HG03280 (cell line): ENCODE measurements at regions not wholly inside any gene's neighbourhood (a gene's known extent, or its start where the extent isn't known, plus 50 kb on each side); places are given as distances from the start of the nearest gene placed in this dataset.
"Not testable (repeated sequence)": the region's sequence is repeated elsewhere in the genome, so short reads cannot be mapped to it uniquely, and the experiment has no call there.

Experiments used
- ATAC-seq: cut with Tn5 transposase; IDR thresholded peaks from one replicate; pipeline ENCODE4 v1.9.1; 2021; ENCODE audit warnings: mild to moderate bottlenecking, moderate library complexity; ENCODE audit not compliant: unreplicated experiment

GRCh38 chr5:45038366-45038987 lies 229.7 kb downstream of the MRPS30 start:
- peak; percentile 74 for ATAC-seq

GRCh38 chr5:45042283-45042682 lies 233.5 kb downstream of the MRPS30 start:
- ATAC-seq = no peak

GRCh38 chr5:45057564-45057963 lies 248.8 kb downstream of the MRPS30 start:
- no peak for ATAC-seq

- no peak for ATAC-seq
Observed at GRCh38 chr5:45060724-45061123, 252.0 kb downstream of the MRPS30 start.

- ATAC-seq = no peak
Observed at GRCh38 chr5:45062044-45062443, 253.3 kb downstream of the MRPS30 start.

GRCh38 chr5:45081082-45081481 lies 272.3 kb downstream of the MRPS30 start:
- no peak for ATAC-seq

- no peak for ATAC-seq
Observed at GRCh38 chr5:45089870-45090269, 281.1 kb downstream of the MRPS30 start.

GRCh38 chr5:45093377-45093776 lies 284.6 kb downstream of the MRPS30 start:
- ATAC-seq = no peak

- no peak for ATAC-seq
Observed at GRCh38 chr5:45094876-45095440, 286.2 kb downstream of the MRPS30 start.

GRCh38 chr5:45098483-45098882 lies 289.7 kb downstream of the MRPS30 start:
- ATAC-seq = peak; percentile 71

- ATAC-seq = no peak
Observed at GRCh38 chr5:45101146-45101545, 292.4 kb downstream of the MRPS30 start.

GRCh38 chr5:45105491-45105994 lies 296.8 kb downstream of the MRPS30 start:
- no peak for ATAC-seq

GRCh38 chr5:45109062-45109461 lies 300.3 kb downstream of the MRPS30 start:
- no peak for ATAC-seq

GRCh38 chr5:45109636-45110035 lies 300.9 kb downstream of the MRPS30 start:
- no peak for ATAC-seq

GRCh38 chr5:45110399-45110798 lies 301.7 kb downstream of the MRPS30 start:
- ATAC-seq = no peak

- ATAC-seq = no peak
Observed at GRCh38 chr5:45113726-45114125, 305.0 kb downstream of the MRPS30 start.

- no peak for ATAC-seq
Observed at GRCh38 chr5:45132972-45133371, 324.2 kb downstream of the MRPS30 start.

GRCh38 chr5:45162974-45163373 lies 354.2 kb downstream of the MRPS30 start:
- no peak for ATAC-seq

- no peak for ATAC-seq
Observed at GRCh38 chr5:45171563-45171962, 362.8 kb downstream of the MRPS30 start.

GRCh38 chr5:45172634-45173033 lies 363.9 kb downstream of the MRPS30 start:
- ATAC-seq = not testable (repeated sequence)

GRCh38 chr5:45179686-45180085 lies 370.9 kb downstream of the MRPS30 start:
- ATAC-seq = no peak

GRCh38 chr5:45189042-45189441 lies 380.3 kb downstream of the MRPS30 start:
- ATAC-seq = no peak

- ATAC-seq = no peak
Observed at GRCh38 chr5:45189481-45189880, 380.7 kb downstream of the MRPS30 start.
